RCC 7860 (cell line): ENCODE measurements at regions not wholly inside any gene's neighbourhood (a gene's known extent, or its start where the extent isn't known, plus 50 kb on each side); places are given as distances from the start of the nearest gene placed in this dataset.
A peak's percentile ranks its signal among the peaks of the same experiment; 100 is the strongest.
"Not testable (repeated sequence)": the region's sequence is repeated elsewhere in the genome, so short reads cannot be mapped to it uniquely, and the experiment has no call there.

Experiments used
- DNase-seq: peaks from one replicate; pipeline ENCODE4 v3.0.0-alpha.2; 2015; ENCODE audit warnings: low spot score
- FAIRE-seq: peaks from 2 replicates; lab custom pipeline; 2012; peaks lifted over from hg19 to GRCh38; lab: Jason Lieb, UNC

DNA sequence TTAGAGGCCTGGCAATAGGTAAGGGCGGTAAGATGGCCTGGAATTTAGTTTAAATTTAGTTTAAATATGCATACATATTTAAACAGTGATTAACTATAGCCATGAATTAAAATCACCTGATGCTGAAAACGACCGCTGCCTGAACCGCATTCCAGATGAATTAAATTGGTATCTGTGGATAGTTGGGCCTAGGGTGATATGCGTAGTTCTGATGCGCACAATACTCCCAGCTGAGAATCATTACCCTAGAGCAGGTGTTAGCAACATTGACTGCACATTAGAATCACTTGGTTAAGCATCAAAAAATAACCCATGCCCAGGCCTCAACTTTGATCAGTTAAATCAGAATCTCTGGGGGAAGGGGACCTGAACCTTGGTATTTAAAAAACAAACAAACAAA, 432.4 kb downstream of the GBA3 start:
- FAIRE-seq: no peak
- no peak for DNase-seq

DNA sequence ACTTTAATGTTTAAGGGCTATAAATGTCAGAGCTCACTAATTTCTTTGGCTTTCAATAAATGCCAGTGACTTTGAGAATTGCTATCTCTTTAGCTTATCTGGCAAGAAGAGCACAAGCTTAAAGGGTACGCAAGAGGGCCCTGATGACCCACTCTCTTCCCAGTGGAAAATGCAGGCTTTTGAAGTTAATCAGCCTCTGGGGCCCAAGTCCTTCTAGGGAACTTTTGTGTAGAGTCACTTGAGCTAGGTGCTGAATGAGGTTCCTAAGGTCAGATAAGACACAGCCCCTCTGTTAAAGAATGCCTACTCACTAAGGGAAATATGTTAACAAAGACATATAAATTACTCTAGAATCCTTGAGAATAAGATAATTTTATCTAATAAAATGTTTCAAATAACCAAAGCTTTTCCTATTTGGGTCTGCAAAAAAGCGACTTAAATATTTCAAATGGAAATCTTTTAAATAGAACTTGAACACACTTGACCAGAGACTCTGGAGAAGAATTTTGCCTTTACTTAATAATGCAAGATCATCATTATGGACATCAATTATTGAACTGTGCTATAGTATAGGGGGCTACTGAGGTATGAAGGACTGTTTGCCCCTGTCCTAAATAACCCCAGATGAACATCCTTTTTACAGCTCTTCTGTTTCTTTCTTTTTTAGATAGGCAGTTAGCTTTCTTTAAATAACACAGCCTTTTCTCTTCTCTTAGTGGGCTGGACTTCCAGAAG, 430.1 kb downstream of the GBA3 start:
- no peak for FAIRE-seq

GRCh38 chr4:23120374-23120773, 427.6 kb downstream of the GBA3 start:
- no peak for DNase-seq
- FAIRE-seq: no peak

More for the DNA sequence above, 430.1 kb downstream of the GBA3 start:
- DNase-seq: no peak

GRCh38 chr4:23117826-23118225, 425.1 kb downstream of the GBA3 start:
- DNase-seq: no peak
- FAIRE-seq: no peak

DNA sequence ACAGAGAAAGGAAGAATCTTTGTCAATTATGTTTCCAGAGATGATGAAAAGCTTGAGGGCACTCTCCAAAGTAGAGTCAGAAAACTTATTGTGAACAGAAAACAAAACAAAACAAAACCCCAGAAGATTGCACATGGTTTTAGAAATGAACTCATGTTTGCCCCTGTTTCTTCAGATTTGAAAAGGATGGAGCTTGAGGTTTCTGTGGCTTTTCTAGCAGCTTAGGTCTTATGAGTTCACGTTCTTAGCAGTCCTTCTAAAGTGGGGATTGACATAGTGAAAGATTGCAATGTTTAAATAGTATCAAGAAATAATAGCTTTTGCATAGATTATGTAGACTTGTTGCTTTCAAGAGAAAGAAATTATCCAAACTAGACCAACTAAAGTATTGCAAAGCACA, 421.8 kb downstream of the GBA3 start:
- FAIRE-seq (no peak), DNase-seq (no peak)

GRCh38 chr4:23113104-23113503, 420.4 kb downstream of the GBA3 start:
- FAIRE-seq (no peak), DNase-seq (no peak)

GRCh38 chr4:23106516-23106915, 413.8 kb downstream of the GBA3 start:
- DNase-seq (no peak), FAIRE-seq (no peak)

DNA sequence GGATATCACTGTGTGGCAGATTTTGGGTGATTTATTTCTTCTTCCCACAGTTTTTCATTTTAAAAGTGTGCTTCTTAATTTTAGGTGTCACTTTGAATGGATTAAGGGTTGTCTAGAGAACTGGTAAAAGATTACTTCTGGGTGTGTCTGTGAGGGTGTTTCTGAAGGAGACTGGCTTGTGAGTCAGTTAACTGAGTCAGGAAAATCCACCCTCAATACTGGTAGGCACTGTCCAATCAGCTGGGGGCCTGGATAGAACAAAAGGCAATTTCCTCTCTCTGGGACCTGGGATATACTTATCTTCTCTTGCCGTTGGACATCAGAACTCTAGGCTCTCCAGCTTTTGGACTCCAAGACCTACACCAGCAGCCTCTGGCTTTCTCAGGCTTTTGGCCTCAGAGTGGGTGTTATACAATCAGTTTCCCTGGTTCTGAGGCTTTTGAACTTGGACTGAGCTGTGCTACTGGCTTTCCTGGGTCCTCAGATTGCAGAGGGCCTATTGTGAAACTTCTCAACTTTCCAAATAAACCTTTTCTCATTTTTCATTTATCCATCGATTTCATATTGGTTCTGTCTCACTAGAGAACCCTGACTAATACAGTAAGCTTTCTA, 413.1 kb downstream of the GBA3 start:
- no peak for DNase-seq
- no peak for FAIRE-seq

- FAIRE-seq (no peak), DNase-seq (peak; percentile 40)
Measured at GRCh38 chr4:23097251-23097650, 404.5 kb downstream of the GBA3 start.

GRCh38 chr4:23091711-23092110, 399.0 kb downstream of the GBA3 start:
- no peak for DNase-seq
- FAIRE-seq: no peak

DNA sequence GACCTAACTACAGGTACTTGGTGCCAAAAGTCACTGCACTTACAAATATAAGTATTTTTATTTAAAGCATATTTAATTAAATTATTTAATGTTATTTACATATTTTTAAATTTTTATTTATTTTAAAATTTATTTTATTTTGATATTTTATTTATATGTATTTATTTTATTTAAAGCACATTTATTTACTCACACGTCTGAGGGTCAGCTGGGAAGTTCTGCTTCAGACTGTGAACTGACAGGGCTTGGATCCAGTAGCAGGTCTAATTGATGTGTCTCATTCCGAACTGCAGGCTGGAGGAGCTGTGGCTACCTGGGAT, 392.5 kb downstream of the GBA3 start:
- DNase-seq (peak; percentile 21), FAIRE-seq (no peak)

DNA sequence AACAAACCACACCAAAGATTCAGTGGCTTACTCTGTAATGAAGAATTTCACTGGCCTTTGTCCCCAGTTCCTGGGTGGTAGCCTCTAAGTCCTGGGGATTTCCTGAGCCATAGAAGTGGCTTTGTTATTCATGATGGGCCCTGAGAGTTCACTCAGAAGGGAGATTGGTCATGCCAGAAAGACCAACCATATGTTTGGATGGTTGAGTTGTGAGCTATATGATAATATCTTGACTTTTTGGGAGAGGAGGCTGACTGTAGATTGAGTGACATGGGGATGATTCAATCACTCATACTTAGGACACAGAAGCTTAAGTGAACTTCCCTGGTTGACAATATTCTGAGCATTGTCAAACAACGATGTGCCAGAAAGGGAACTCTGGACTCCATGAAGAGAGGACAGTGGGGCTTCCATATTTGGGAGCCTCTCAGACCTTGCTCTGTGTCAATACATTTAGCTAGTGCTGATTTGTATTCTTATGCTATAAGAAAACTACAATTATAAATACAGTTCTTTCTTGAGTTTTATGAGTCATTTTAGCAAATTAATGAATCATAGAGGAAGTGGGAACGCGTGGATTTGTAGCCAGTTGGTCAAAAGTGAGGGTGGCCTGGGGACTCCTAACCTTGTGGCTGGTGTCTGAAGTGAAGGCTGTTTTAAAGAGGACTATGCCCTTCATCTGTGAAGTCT, 392.0 kb downstream of the GBA3 start:
- DNase-seq: peak; percentile 99
- peak; percentile 99 for FAIRE-seq

- DNase-seq (peak; percentile 65), FAIRE-seq (no peak)
Measured at GRCh38 chr4:23083391-23083790, 390.7 kb downstream of the GBA3 start.

DNA sequence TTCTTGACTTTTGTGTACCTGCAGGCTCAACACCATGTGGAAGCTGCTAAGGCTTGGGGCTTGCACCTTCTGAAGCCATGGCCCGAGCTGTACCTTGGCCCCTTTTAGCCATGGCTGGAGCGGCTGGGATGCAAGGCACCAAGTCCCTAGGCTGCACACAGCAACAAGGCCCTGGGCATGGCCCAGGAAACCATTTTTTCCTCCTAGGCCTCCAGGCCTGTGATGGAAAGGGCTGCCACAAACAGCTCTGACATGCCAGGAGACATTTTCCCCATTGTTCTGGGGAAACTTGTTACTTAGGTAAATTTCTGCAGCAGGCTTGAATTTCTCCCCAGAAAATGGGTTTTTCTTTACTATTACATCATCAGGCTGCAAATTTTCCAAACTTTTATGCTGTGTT, 387.4 kb downstream of the GBA3 start:
- FAIRE-seq, DNase-seq: not testable (repeated sequence)

DNA sequence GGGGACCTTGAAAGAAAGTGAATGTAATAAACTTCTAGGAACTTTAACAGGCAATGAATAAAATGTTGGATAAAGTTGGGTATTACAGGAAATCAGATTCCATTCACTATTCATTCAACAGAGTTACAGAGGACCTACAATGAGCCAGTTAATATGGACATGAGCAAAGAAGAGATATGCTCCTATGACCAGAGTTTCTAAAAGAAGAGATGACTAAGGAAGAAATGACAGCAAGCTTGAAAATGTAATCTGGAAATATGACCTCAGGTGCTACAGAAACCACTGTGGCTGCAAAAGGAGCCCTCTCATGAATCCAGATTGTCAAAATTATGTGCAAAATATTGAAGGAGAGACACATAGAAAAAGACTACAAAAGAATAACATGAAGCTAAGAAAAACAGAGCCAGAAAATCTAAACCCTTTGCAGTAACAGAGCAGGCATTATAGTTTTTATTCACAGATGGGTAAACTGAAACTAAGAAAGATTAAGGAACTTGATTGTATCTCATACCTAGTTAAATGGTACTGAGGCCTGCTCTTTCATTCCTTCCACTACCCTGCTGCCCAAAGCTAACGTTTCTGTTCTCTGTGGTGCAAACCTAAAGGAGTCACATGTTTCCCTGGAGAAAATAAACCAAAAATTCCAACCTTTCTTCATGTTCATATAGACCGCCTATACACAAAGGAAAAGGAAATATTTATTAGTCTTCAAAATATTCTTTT, 378.3 kb downstream of the GBA3 start:
- no peak for FAIRE-seq
- peak; percentile 25 for DNase-seq

DNA sequence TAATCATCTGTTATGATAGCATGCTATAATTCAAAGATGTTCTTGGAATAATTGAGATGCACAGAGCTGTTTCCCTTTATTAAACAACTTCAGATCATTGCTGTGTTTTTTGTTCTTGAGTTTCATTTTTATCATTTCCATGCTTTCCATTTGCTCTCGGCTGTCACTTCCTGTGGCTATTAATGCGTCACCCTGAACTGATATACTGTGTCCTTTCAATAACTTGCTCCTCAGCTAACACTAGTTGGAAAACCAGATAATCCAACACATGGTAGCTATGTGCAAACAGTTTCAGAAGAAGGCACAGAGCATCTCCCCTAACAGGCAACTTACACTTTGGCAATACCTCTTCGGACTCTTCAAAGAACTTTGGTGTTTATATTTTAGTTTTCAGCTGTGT, 376.0 kb downstream of the GBA3 start:
- DNase-seq (no peak), FAIRE-seq (no peak)

DNA sequence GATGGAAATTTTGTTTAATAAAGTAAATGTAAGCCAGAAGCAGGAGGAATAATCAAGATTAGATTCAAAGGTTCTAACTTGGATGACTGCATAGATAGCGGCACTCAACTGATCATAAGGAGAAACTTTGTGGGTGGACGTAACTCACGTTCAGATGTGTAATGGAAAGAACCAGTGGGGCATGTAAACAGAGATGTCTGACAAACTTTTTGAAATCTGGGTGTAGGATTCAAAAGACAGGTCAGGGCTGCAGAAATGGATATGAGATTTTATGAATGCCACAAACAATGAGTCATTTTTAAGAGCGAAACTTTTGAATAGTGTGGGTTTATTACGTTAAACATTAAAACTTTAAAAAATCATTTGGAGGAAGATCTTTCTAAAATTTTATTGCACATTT, 375.6 kb downstream of the GBA3 start:
- no peak for FAIRE-seq
- DNase-seq: no peak

- no peak for FAIRE-seq
- DNase-seq: no peak
Measured at GRCh38 chr4:23062188-23062587, 369.5 kb downstream of the GBA3 start.

GRCh38 chr4:23061431-23061830, 368.7 kb downstream of the GBA3 start:
- DNase-seq (no peak), FAIRE-seq (no peak)

GRCh38 chr4:23060776-23061175, 368.0 kb downstream of the GBA3 start:
- no peak for DNase-seq

GRCh38 chr4:23058165-23058776, 365.5 kb downstream of the GBA3 start:
- DNase-seq: peak; percentile 23
- FAIRE-seq: no peak

More at GRCh38 chr4:23060776-23061175, 368.0 kb downstream of the GBA3 start:
- no peak for FAIRE-seq
